Stimulated activated naive CD4-positive, alpha-beta T cell (primary cell): ENCODE measurements at regions not wholly inside any gene's neighbourhood (a gene's known extent, or its start where the extent isn't known, plus 50 kb on each side); places are given as distances from the start of the nearest gene placed in this dataset.
"Not testable (repeated sequence)": the region's sequence is repeated elsewhere in the genome, so short reads cannot be mapped to it uniquely, and the experiment has no call there.

Experiments
- DNase-seq, 6 experiments: peaks; one replicate each; lab custom pipeline; 2025; lab: John Stamatoyannopoulos, UW

- DNase-seq = no peak
Measured at GRCh38 chr3:82165266-82165665, 403.8 kb upstream of the GBE1 start.

GRCh38 chr3:82163907-82164520, 402.6 kb upstream of the GBE1 start:
- DNase-seq = no peak

GRCh38 chr3:82157952-82158351, 396.5 kb upstream of the GBE1 start:
- DNase-seq = no peak

GRCh38 chr3:82153892-82154291, 392.4 kb upstream of the GBE1 start:
- DNase-seq = not testable (repeated sequence)

- DNase-seq = no peak
Measured at GRCh38 chr3:82145742-82146141, 384.3 kb upstream of the GBE1 start.

GRCh38 chr3:82144811-82145210, 383.4 kb upstream of the GBE1 start:
- no peak for DNase-seq

GRCh38 chr3:82143661-82144412, 382.4 kb upstream of the GBE1 start:
- DNase-seq = no peak

GRCh38 chr3:82141592-82141991, 380.1 kb upstream of the GBE1 start:
- no peak for DNase-seq

- no peak for DNase-seq
Measured at GRCh38 chr3:82137861-82138260, 376.4 kb upstream of the GBE1 start.

- DNase-seq = no peak
Measured at GRCh38 chr3:82137050-82137449, 375.6 kb upstream of the GBE1 start.

GRCh38 chr3:82133070-82133606, 371.7 kb upstream of the GBE1 start:
- peak in 4 of 6 experiments; percentile 3 to 40 (median 10) for DNase-seq

- no peak for DNase-seq
Measured at GRCh38 chr3:82132210-82133069, 371.0 kb upstream of the GBE1 start.

- DNase-seq = no peak
Measured at GRCh38 chr3:82130046-82130445, 368.6 kb upstream of the GBE1 start.

- no peak for DNase-seq
Measured at GRCh38 chr3:82129221-82129801, 367.9 kb upstream of the GBE1 start.

GRCh38 chr3:82128271-82128670, 366.8 kb upstream of the GBE1 start:
- DNase-seq = no peak

GRCh38 chr3:82122554-82123345, 361.3 kb upstream of the GBE1 start:
- DNase-seq = no peak

- no peak for DNase-seq
Measured at GRCh38 chr3:82114589-82114988, 353.1 kb upstream of the GBE1 start.

- DNase-seq = not testable (repeated sequence)
Measured at GRCh38 chr3:82110721-82111120, 349.3 kb upstream of the GBE1 start.

GRCh38 chr3:82103241-82103640, 341.8 kb upstream of the GBE1 start:
- DNase-seq = no peak

- DNase-seq = no peak
Measured at GRCh38 chr3:82100378-82100777, 338.9 kb upstream of the GBE1 start.

- no peak for DNase-seq
Measured at GRCh38 chr3:82093641-82094040, 332.2 kb upstream of the GBE1 start.
